LoVo (cell line): ENCODE measurements at regions not wholly inside any gene's neighbourhood (a gene's known extent, or its start where the extent isn't known, plus 50 kb on each side); places are given as distances from the start of the nearest gene placed in this dataset.

Experiments
- DNase-seq: peaks from one replicate; pipeline ENCODE4 v3.0.0-alpha.2; 2016; ENCODE audit warnings: low spot score

- DNase-seq: no peak
Observed at GRCh38 chr12:107474099-107474498, 211.5 kb upstream of the PWP1 start.

DNA sequence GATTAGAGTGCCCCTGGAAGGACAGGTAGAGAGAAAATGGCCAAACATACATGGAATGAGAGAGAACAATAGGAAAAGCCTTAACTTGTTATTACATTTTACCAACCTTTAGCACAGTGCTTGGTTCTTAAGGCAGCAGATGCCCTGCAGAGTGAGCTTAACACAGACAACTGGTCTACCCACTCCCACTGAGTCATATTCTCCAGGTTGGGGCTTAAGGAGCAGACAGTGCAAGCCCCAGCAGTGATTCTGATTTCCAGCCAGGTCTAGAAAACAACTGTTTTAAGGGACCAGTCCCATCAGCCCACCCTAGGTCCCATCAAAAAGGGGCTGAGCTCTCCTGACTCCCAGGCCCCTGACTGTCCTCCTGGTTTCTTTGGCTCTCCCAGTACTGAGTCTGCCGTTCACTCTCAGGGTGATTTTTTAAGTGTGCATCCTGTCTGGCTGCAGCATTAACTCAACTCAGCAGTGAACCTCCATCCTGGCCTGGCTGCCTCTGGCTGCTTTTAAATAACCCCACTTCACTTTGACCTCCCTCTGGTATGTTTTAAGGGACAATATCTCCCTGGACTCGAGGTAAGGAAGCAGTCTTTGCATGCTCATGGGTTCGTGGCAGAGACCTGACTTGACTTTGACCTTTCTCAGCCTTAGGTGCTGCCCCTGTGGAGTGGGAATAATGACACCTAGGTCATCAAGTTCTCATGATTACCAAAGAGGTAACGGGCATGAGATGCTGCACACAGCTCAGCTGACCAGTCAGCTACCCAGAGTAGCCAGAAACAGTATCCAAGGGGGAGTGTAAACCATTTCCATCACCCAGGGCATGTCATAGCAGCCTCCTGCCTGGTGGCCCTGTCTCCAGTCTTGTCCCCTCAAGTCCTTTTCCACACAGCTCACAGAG is 210.7 kb upstream of the PWP1 start:
- DNase-seq: no peak

DNA sequence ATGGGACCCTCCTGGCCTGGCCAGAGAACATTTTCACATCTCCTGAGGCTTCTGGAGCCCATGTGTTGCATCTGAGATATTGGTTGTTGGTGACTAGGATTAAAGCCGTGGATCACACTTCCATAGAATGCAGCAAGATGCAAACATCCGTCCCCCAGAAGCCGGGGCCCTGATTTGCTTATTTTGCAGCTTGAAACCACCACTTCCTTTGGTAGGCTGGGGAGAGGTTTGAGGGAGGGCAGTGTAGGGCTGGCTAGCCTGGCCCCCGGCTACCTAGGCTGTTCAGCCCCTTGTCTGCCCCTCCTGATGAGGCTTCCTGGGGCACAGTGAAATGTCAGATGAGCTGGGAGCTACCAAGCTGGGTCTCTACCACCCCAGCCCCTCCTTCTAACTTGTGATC is 209.7 kb upstream of the PWP1 start:
- DNase-seq: no peak

- DNase-seq: no peak
Observed at GRCh38 chr12:107477018-107477417, 208.6 kb upstream of the PWP1 start.

DNA sequence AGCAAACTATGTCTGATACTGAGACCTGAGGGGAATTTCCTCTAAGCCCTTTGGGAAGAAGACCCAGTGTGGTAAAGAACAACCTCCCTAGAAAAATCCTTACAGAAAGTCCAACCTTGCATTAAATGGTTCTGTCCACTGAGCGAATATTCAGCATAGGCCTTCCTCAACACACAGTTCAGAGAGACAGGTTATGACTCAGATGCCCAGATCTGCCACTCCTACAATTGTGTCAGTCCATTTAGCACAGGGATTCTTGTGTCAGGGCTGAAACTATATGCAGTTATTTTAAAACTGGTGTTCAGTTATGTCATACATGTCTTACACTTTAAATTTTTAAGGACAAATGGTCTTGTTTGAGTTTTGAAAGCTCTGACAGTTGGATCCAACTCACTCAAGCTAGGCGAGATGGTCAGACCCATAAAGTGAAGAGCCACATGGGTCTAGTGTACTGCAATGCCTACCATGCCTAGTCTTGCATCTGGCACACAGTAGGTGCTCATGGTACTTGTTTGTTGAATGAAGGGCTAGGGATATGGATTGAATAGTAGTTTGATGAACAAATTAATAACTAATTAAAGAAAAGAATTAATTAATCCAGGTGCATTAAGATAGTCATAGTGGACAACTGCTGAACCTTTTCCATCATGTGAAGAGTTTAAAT is 207.5 kb upstream of the PWP1 start:
- DNase-seq: no peak

GRCh38 chr12:107478881-107479280 is 206.7 kb upstream of the PWP1 start:
- DNase-seq: no peak

DNA sequence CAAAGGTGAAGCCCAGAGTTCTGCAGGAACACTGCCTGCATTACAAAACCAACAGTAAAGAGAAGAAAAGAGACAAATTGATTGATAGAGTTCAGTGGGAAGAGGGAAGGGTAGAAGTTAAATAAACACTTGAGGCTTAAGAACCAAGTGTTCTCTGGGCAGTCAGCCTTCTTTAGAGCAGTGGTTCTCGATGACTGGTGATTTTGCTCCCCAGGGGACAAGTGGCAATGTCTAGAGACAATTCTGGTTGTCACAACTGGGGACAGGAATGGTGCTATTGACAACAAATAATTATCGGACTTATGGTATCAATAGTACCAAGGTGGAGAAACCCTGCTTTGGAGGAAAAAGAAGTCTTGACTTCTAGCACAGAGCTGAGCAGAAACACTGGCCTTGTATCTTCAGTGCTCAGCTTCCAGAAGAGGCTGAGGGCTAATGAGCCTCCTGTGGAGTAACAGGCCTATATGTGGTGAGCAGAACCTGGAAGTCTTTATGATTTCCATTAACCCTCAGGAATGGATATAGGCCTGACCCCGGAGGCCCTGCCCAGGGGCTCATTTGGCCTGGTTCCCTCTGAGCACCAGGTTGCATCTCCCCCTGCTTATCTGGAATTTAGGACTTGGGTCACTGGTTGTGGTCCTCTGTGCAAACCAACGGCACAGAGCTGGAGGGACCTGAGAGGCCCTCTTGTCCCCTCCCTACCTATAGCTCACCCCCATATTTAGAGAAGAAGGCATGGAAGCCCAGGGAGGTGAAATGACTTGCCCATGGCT is 204.6 kb upstream of the PWP1 start:
- no peak for DNase-seq

GRCh38 chr12:107484230-107484629 is 201.4 kb upstream of the PWP1 start:
- no peak for DNase-seq

GRCh38 chr12:107484941-107485340 is 200.7 kb upstream of the PWP1 start:
- no peak for DNase-seq

DNA sequence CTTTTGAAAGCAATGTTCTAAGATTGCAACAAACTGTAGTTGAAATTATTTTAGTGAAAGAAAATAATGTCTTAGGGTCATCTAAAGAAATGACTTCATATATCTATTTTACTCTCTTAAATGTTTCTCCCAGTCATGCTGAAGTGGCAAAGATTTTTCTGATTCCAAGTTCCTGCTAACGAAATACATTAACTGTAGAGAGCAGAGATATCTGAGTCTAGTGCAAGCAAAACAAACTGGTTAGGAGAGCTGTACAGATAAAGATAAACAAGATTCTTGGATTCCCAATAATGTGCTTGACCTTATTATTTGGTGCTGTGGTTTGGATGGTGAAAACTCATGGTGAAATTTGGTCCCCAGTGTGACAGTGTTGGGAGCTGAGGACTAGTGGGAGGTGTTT is 199.9 kb upstream of the PWP1 start:
- no peak for DNase-seq

- DNase-seq: no peak
Observed at GRCh38 chr12:107486140-107486892, 199.3 kb upstream of the PWP1 start.

DNA sequence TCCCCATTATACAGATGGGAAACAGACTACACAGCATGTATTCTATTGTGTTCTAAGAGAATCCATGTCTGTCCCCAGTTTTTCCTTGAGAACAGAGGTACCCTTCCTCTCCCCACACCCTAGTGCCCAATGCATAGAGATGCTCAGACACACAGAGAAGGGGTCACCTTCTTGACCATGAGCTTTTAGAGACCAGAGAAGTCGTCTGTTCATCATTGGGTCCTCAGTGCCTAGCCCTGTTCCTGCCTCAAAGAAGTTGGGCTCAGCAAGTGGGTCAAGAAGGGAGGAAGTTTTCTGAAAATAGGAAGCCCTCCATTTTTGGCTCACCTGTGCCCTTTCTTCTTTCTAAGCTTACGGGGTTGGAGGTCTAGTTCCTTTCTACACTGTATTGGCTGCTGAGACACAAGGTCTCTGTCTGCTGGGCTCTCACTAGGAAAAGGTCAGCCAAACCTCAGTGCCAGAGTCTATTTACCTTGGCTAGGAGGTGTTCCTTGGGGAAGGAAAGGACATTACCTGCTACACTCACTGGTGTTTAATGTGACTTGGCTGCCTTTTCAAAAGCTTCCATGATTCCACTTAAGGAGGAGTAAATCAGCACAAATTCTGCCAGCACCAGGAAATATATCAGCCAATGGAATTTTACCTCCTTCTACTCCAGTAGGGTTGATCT is 198.5 kb upstream of the PWP1 start:
- DNase-seq: no peak

DNA sequence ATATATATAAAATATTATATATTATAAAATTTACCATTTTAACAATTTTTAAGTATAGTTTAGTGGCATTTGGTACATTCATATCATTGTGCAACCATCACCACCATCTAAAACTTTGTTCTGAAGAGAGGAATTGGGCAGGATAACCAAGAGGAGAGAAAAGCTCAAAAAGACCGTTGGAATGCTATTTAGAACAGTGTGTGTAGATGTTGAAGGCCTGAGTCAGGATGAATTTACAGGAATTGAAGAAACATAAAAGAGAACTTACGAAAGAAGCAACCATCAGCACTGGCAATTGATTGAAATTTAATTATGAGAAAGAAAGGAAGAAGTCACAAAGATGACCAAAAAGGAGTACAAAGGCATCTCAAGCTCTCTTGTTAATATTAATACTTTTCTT is 196.9 kb upstream of the PWP1 start:
- no peak for DNase-seq

- DNase-seq: no peak
Observed at GRCh38 chr12:107490010-107490409, 195.6 kb upstream of the PWP1 start.

GRCh38 chr12:107491856-107492255 is 193.7 kb upstream of the PWP1 start:
- DNase-seq: no peak

DNA sequence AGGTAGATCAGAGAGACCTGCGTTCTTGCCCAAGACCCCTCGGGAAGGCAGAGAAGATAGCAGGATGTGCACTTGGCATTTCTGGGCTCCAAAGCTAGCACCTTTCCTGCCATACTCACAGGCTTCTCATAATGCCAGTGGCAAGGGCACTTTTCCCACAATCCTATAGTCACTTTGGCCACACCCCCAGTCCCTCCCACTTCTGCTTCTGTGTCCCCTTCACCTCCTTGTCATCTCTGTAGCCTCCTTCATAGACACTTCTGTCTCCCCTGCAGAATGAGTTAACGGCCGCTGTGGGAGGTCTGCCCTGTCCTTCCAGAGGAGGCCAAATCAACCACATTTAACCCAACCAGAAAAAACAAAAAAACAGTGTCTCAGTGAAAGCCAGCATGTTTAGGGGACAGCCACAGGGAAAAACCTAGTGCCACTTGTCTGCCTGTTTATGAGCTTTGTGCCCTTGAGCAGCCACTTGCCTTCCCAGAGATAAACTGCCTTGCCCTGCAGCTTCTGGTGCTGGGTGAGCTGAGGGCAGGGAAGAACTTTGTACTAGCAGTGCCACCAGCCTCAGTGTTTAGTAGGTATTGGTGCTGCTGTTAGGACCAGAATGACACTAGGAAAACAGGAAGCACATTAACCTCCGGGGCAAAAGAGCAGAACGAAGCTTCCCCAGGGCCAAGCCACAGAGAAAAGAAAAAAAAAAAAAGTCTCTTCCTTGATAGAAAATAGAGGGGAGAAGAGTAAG is 193.0 kb upstream of the PWP1 start:
- DNase-seq: no peak

- no peak for DNase-seq
Observed at GRCh38 chr12:107493135-107493494, 192.5 kb upstream of the PWP1 start.

DNA sequence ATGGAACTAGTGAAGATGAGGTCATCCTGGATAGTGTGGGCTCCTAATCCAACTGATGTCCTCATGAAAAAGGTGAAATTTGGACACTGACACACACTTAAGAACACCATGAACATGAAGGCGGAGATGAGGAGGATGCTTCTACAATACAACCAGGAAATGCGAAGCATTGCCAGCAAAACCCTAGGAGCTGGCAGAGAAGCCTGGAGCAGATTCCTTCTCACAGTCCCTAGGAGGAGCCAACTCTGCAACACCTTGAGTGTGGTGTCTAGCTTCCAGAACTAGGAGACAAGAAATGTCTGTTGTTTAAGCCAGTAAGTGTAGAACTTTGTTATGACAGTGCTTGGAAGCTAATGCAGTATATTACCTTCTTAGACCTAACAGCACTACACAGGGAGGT is 191.9 kb upstream of the PWP1 start:
- no peak for DNase-seq

DNA sequence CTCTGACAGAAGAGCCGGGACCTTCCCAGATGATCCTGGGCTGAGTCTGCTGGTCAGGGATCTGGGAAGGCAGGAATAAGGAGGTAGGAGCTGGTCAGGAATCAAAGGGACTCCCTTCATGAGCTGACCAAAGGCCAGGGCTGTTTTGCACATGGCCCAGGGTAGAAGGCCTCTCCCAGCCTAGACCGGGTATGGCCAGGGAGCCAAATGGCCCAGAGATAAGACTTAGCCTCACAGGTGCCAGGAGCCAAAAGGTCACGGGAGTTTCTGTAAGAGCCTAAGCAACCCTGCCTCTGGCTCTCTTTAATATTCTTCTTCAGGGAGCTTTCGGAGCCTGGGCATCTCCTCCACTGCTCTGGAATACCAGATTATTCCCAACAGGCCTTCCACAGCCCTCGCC is 191.3 kb upstream of the PWP1 start:
- DNase-seq: no peak

DNA sequence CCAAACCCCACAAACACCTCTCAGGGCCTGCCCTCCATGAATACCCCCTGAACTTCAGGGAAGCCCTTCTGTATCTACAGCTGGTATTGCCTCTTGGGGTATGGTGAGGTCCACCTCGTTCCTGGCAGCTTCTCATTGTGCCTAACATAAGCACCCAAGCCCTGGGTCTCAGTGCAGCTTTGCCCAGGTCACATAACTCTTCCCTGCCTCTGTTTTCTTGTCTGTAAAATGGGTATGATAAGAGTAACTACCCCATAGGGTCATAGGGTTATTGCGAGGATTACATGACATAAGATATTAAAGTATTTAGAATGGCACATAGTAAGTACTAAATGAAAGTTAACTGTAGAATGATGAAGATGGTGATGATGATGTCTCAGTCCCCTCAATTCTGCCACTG is 190.0 kb upstream of the PWP1 start:
- DNase-seq: no peak

GRCh38 chr12:107497231-107497630 is 188.4 kb upstream of the PWP1 start:
- DNase-seq: no peak
